Nephron progenitor cell (in vitro differentiated cells): ENCODE measurements at regions not wholly inside any gene's neighbourhood (a gene's known extent, or its start where the extent isn't known, plus 50 kb on each side); places are given as distances from the start of the nearest gene placed in this dataset.

ENCODE experiments used
- DNase-seq: peaks from one replicate; pipeline ENCODE4 v3.0.0; 2021
- H3K27ac Mint-ChIP-seq: 2 replicates; pipeline ENCODE4 v1.8.0; 2021; ENCODE audit warnings: mild to moderate bottlenecking, moderate library complexity, mixed read lengths
- H3K27me3 Mint-ChIP-seq: 2 replicates; pipeline ENCODE4 v1.8.0; 2021; ENCODE audit warnings: mild to moderate bottlenecking, low read depth, mixed read lengths; ENCODE audit not compliant: poor library complexity
- H3K36me3 Mint-ChIP-seq: 2 replicates; pipeline ENCODE4 v1.8.0; 2021; ENCODE audit warnings: low read depth, mixed read lengths
- H3K4me1 Mint-ChIP-seq: 2 replicates; pipeline ENCODE4 v1.8.0; 2021; ENCODE audit warnings: mixed read lengths
- H3K4me3 Mint-ChIP-seq: 2 replicates; pipeline ENCODE4 v1.8.0; 2021; ENCODE audit warnings: mild to moderate bottlenecking, moderate library complexity, mixed read lengths
- H3K9me3 Mint-ChIP-seq: 2 replicates; pipeline ENCODE4 v1.8.0; 2021; ENCODE audit warnings: mild to moderate bottlenecking, moderate library complexity, mixed read lengths
- TF ChIP-seq, protein P1 (sequence below): fragments of 200-600 bp; sonication (generic); IDR thresholded peaks from 2 replicates; pipeline ENCODE4 v1.5.0; 2021; ENCODE audit warnings: antibody characterized with exemption

DNA sequence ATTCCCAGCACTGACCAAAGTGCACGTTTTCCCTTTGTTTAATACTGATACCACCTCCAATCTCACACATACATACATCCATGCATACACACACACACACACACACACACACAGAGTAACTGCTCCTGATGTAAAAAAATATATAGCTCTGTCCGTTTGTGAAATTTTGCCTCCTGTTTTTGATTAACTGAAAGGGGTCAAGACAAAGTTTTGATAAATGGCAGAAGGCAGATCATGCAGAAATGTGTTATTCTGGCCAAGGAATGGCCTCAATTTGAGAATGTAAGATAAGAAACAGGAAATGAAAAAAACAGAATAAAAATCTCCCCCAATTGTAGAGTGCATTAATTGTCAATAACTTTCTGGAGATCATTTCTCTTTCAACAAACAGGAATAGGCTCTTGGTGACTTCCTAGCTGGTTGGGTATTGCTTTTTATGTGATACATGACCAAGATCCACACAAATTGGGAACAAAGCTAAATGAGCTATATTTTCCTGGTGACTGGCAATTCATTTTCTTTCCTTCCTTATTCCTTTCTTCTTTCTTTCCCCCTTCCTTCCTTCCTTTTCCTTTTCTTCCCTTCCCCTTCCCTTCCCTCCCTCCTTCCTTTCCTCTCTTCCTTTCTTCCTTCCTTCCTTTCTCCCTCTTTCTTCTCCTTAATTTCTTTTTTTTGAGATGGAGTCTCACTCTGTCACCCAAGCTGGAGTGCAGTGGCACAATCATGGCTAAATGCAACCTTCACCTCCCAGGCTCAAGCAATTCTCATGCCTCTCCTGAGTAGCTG, 88.9 kb upstream of the PMAIP1 start:
- no peaks in the 10 kb centered on the region for H3K36me3 Mint-ChIP-seq
- peaks cover 6% of the 10 kb centered on the region for H3K27me3 Mint-ChIP-seq
- H3K27ac Mint-ChIP-seq, result no peak overlapping the region
- TF ChIP-seq, protein P1, sequence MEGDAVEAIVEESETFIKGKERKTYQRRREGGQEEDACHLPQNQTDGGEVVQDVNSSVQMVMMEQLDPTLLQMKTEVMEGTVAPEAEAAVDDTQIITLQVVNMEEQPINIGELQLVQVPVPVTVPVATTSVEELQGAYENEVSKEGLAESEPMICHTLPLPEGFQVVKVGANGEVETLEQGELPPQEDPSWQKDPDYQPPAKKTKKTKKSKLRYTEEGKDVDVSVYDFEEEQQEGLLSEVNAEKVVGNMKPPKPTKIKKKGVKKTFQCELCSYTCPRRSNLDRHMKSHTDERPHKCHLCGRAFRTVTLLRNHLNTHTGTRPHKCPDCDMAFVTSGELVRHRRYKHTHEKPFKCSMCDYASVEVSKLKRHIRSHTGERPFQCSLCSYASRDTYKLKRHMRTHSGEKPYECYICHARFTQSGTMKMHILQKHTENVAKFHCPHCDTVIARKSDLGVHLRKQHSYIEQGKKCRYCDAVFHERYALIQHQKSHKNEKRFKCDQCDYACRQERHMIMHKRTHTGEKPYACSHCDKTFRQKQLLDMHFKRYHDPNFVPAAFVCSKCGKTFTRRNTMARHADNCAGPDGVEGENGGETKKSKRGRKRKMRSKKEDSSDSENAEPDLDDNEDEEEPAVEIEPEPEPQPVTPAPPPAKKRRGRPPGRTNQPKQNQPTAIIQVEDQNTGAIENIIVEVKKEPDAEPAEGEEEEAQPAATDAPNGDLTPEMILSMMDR, result no peak
- H3K4me1 Mint-ChIP-seq, result no peaks in the 10 kb centered on the region
- no peak for DNase-seq
- H3K9me3 Mint-ChIP-seq, result no peaks in the 10 kb centered on the region
- H3K4me3 Mint-ChIP-seq, result no peak overlapping the region

DNA sequence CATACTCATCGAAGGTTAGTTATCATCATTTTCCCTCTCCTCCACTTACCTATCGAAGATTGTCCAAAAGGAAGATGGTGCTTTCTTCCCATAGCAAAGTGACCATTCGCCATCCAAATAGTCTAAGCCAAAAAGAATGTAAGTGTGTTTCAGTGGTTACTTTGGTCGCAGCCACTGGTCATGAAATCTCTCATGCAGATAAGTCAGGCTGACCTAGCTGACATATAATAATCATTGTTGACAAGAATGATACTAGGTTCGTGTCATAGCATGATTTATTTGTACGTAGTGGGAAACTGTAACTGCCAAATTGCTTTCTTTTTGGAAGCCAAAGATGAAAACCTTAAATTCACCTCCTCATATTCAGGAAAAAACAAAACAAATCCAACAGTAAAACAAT, 89.6 kb upstream of the PMAIP1 start:
- H3K9me3 Mint-ChIP-seq, result no peaks in the 10 kb centered on the region
- no peaks in the 10 kb centered on the region for H3K4me1 Mint-ChIP-seq
- DNase-seq, result no peak
- TF ChIP-seq, protein P1, result no peak
- H3K4me3 Mint-ChIP-seq, result no peak overlapping the region
- peaks cover 6% of the 10 kb centered on the region for H3K27me3 Mint-ChIP-seq
- no peak overlapping the region for H3K27ac Mint-ChIP-seq
- no peaks in the 10 kb centered on the region for H3K36me3 Mint-ChIP-seq

DNA sequence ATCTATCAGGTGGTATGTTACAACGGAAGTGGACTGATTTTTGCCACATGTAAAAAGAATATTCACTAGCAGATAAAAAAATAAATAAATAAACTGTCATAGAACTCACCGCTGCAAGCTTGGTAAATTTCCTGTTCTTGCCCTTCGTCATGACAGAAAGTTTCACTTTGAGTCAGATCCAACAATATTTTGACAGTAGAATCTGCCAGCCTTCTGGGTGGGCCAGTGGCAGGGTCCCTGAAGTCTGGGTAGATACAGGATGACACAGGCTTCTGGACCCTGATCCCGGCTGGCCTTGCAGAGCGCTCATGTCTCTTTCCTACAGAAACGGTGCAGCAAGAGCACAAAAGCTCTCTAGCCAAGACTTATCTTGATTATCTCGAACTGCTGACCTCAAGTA, 97.8 kb upstream of the PMAIP1 start:
- Mint-ChIP-seq H3K4me1 (peaks cover 4% of the 10 kb centered on the region), H3K27me3 (peaks cover 5% of the 10 kb centered on the region), H3K27ac (no peak overlapping the region), H3K9me3 (no peaks in the 10 kb centered on the region), H3K36me3 (no peaks in the 10 kb centered on the region), H3K4me3 (no peak overlapping the region)
- TF ChIP-seq, protein P1, result no peak
- DNase-seq, result no peak

DNA sequence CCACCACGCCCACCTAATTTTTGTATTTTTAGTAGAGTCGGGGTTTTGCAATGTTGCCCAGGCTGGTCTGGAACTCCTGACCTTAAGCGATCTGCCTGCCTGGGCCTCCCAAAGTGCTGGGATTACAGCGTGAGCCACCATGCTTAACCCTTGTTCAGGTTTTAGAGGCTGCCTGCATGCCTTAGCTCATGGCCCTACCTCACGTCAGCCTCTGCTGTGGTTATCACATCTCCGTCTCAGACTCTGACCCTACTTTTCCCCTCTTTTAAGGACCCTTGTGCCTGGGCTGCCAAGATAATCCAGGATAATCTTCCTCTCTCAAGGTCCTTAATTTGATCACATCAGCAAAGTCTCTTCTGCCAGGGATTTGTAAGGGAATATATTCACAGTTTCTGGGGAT, 98.2 kb upstream of the PMAIP1 start:
- Mint-ChIP-seq H3K4me3 (no peak overlapping the region), H3K27ac (no peak overlapping the region), H3K27me3 (peaks cover 5% of the 10 kb centered on the region), H3K4me1 (peaks cover 4% of the 10 kb centered on the region), H3K9me3 (no peaks in the 10 kb centered on the region), H3K36me3 (no peaks in the 10 kb centered on the region)
- DNase-seq, result no peak
- TF ChIP-seq, protein P1, result no peak

DNA sequence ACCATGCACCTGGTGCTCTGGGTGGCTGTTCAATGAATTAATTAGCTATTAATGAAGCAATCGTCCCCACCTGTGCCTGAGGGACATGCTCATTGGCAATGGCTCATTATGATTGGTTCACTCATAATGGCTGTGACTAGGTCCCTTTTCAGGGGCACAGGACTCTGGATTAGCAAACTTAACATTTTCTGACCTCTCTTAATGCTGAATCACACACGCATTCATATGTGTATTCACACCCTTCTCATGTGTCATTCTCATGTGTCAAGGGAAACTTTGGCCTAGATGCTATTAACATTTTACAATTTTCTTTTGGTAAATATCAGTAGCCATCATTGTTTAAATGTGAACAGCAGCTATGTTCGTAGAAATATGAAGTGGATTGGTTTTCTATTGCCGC, 98.9 kb upstream of the PMAIP1 start:
- Mint-ChIP-seq H3K4me1 (peaks cover 4% of the 10 kb centered on the region), H3K27me3 (peaks cover 5% of the 10 kb centered on the region), H3K4me3 (no peak overlapping the region), H3K27ac (no peak overlapping the region), H3K36me3 (no peaks in the 10 kb centered on the region), H3K9me3 (no peaks in the 10 kb centered on the region)
- TF ChIP-seq, protein P1, result no peak
- DNase-seq, result no peak

DNA sequence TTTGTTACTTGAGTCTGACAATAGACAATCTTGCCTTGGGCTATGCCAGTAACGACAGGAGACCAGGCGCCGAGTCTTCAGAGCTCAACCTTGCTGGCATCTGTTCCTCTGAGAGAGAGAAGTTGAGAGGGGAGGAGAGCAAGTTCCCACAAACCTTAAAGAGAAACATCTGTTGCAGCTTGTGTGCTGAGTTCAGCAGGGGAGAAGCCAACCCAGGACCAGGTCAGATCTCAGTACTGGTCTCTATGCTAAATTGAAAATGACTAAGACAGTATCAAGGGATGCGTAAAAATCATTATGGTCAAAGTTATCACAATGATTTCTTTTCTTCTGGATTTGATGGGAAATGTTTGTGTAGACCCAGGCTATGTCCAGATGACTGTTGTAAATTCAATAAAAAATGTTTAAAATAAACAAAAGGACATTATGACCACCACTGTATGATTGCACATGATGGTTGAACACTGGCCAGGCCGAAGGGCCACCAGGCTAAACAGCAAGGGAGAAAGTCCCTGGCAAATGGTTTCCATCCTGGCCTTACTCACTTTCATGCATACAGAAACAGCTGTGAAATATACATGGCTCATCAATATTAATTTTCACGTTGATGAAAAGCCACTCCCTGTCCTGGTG, 100.3 kb upstream of the PMAIP1 start:
- no peak for DNase-seq
- Mint-ChIP-seq H3K27ac (peak overlapping the region; percentile 58), H3K36me3 (no peaks in the 10 kb centered on the region), H3K9me3 (no peaks in the 10 kb centered on the region), H3K4me1 (peaks cover 4% of the 10 kb centered on the region), H3K27me3 (peaks cover 5% of the 10 kb centered on the region), H3K4me3 (no peak overlapping the region)
- TF ChIP-seq, protein P1, result no peak
